ENCODE measurements at regions not wholly inside any gene's neighbourhood (a gene's known extent, or its start where the extent isn't known, plus 50 kb on each side); places are given as distances from the start of the nearest gene placed in this dataset.

- ChIA-PET CTCF (interaction anchor here (1.7 kb wide), 1 partner anchor 217 kb away, joined by 6 read pairs; no protein-coding TSS in a partner anchor), POLR2A (ENCODE audit: low non-redundant PET) (no interaction called here)
- TF ChIP-seq CTCF (conservative IDR thresholded peaks at IDR 0.05; ENCODE audit: low read depth): no peak
- DNase-seq (ENCODE audit: low spot score): no peak
- H3K27ac ChIP-seq: no peak overlapping the region
Observed at GRCh38 chr7:86931439-86931838, 128.0 kb downstream of the ELAPOR2 start.

GRCh38 chr7:86930554-86931307, 128.7 kb downstream of the ELAPOR2 start:
- ChIA-PET POLR2A (ENCODE audit: low non-redundant PET) (no interaction called here), CTCF (no interaction called here)
- TF ChIP-seq CTCF (conservative IDR thresholded peaks at IDR 0.05; ENCODE audit: low read depth): no peak
- no peak overlapping the region for H3K27ac ChIP-seq
- DNase-seq (ENCODE audit: low spot score): no peak

- CTCF ChIA-PET: interaction anchor here (0.7 kb wide), 2 partner anchors 155 to 219 kb away, joined by 3 to 5 read pairs; no protein-coding TSS in a partner anchor
Observed at GRCh38 chr7:86929293-86930109, 130.0 kb downstream of the ELAPOR2 start.

GRCh38 chr7:86928308-86928707, 131.1 kb downstream of the ELAPOR2 start:
- CTCF ChIA-PET: interaction anchor here (1.0 to 2.1 kb wide), 2 partner anchors 220 to 245 kb away, joined by 3 to 15 read pairs; no protein-coding TSS in a partner anchor
- H3K27ac ChIP-seq: no peak overlapping the region
- POLR2A ChIA-PET (ENCODE audit: low non-redundant PET): no interaction called here
- no peak for DNase-seq (ENCODE audit: low spot score)
- no peak for TF ChIP-seq CTCF (conservative IDR thresholded peaks at IDR 0.05; ENCODE audit: low read depth)

More at GRCh38 chr7:86929293-86930109, 130.0 kb downstream of the ELAPOR2 start:
- POLR2A ChIA-PET (ENCODE audit: low non-redundant PET): no interaction called here
- H3K27ac ChIP-seq: no peak overlapping the region
- no peak for DNase-seq (ENCODE audit: low spot score)
- TF ChIP-seq CTCF (conservative IDR thresholded peaks at IDR 0.05; ENCODE audit: low read depth): no peak

GRCh38 chr7:86926732-86927131, 132.7 kb downstream of the ELAPOR2 start:
- peak; percentile 67 for DNase-seq (ENCODE audit: low spot score)
- TF ChIP-seq CTCF (conservative IDR thresholded peaks at IDR 0.05; ENCODE audit: low read depth): peak; percentile 89
- ChIA-PET CTCF (interaction anchor here (0.7 to 2.1 kb wide), 6 partner anchors 10 to 1031 kb away, joined by 3 to 15 read pairs (median 4); no protein-coding TSS in a partner anchor), POLR2A (ENCODE audit: low non-redundant PET) (no interaction called here)
- H3K27ac ChIP-seq: no peak overlapping the region

GRCh38 chr7:86925221-86925620, 134.2 kb downstream of the ELAPOR2 start:
- DNase-seq (ENCODE audit: low spot score): no peak
- H3K27ac ChIP-seq: no peak overlapping the region
- CTCF ChIA-PET: interaction anchor here (0.7 to 1.1 kb wide), 2 partner anchors 133 to 223 kb away, joined by 3 to 9 read pairs; no protein-coding TSS in a partner anchor
- POLR2A ChIA-PET (ENCODE audit: low non-redundant PET): no interaction called here
- TF ChIP-seq CTCF (conservative IDR thresholded peaks at IDR 0.05; ENCODE audit: low read depth): no peak
